ENCODE measurements at regions not wholly inside any gene's neighbourhood (a gene's known extent, or its start where the extent isn't known, plus 50 kb on each side); places are given as distances from the start of the nearest gene placed in this dataset.

DNA sequence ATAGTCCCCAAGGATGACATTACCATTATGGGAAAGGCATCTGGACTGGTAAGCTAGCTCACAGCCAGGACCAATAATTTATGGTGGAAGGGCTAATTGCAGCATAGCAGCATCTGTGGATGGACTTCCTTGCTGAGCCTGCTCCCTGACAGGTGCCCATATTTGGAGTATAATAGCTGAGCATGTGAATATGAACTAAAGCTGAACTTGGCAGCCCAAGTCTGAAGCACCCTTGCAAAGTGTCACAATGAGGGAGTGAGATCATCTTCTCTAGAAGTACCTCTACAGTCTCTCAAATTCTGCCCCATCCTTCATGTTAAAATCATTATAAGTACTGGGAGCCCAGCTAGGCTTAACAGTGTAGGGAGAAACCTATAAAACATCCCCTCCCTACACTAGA is 128.2 kb upstream of the INPP4B start:
- DNase-seq (ENCODE audit: low spot score in 2 of 2, unreplicated experiment in 2 of 2), result no peak

DNA sequence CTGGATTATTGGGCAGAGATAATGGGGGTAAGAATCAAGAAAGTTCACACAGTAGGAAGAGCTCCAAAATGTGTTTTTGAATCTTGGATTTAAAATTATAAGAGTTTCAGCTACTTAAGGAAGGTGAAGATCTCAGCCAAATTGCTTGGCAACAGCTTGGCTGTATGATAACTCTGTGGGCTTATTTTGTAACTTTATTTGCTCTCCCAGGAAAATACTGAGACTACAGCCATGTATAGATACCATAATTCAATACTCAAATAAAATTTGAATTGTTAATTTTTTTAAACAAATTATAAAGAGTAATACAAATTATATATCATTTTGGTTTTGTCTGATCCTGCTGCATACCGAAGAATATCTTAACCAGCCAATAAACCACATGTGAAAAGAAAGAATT is 129.5 kb upstream of the INPP4B start:
- no peaks in the 10 kb centered on the region for H3K4me1 Mint-ChIP-seq
- TF ChIP-seq, protein P1, sequence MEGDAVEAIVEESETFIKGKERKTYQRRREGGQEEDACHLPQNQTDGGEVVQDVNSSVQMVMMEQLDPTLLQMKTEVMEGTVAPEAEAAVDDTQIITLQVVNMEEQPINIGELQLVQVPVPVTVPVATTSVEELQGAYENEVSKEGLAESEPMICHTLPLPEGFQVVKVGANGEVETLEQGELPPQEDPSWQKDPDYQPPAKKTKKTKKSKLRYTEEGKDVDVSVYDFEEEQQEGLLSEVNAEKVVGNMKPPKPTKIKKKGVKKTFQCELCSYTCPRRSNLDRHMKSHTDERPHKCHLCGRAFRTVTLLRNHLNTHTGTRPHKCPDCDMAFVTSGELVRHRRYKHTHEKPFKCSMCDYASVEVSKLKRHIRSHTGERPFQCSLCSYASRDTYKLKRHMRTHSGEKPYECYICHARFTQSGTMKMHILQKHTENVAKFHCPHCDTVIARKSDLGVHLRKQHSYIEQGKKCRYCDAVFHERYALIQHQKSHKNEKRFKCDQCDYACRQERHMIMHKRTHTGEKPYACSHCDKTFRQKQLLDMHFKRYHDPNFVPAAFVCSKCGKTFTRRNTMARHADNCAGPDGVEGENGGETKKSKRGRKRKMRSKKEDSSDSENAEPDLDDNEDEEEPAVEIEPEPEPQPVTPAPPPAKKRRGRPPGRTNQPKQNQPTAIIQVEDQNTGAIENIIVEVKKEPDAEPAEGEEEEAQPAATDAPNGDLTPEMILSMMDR (IDR thresholded peaks at IDR 0.05; ENCODE audit: unreplicated experiment), result no peak
- no peak for DNase-seq (ENCODE audit: low spot score in 2 of 2, unreplicated experiment in 2 of 2)
- no peaks in the 10 kb centered on the region for H3K9me3 Mint-ChIP-seq
- no peaks in the 10 kb centered on the region for H3K36me3 Mint-ChIP-seq
- H3K4me3 Mint-ChIP-seq, result no peak overlapping the region
- no peak overlapping the region for H3K27ac Mint-ChIP-seq
- H3K27me3 Mint-ChIP-seq (ENCODE audit: low read depth), result peaks cover 3% of the 10 kb centered on the region

More for the DNA sequence above, 128.2 kb upstream of the INPP4B start:
- H3K4me3 Mint-ChIP-seq, result no peak overlapping the region
- H3K27ac Mint-ChIP-seq, result no peak overlapping the region
- H3K4me1 Mint-ChIP-seq, result no peaks in the 10 kb centered on the region
- peaks cover 3% of the 10 kb centered on the region for H3K27me3 Mint-ChIP-seq (ENCODE audit: low read depth)
- H3K36me3 Mint-ChIP-seq, result no peaks in the 10 kb centered on the region
- TF ChIP-seq, protein P1 (IDR thresholded peaks at IDR 0.05; ENCODE audit: unreplicated experiment), result no peak
- no peaks in the 10 kb centered on the region for H3K9me3 Mint-ChIP-seq

GRCh38 chr4:142976482-142976881 is 130.4 kb upstream of the INPP4B start:
- Mint-ChIP-seq H3K4me1 (peaks cover under 1% of the 10 kb centered on the region), H3K27ac (no peak overlapping the region), H3K36me3 (no peaks in the 10 kb centered on the region)

GRCh38 chr4:142977182-142977581 is 131.1 kb upstream of the INPP4B start:
- H3K4me1 Mint-ChIP-seq, result peaks cover 2% of the 10 kb centered on the region
- no peak overlapping the region for H3K4me3 Mint-ChIP-seq
- H3K36me3 Mint-ChIP-seq, result no peaks in the 10 kb centered on the region
- no peak overlapping the region for H3K27ac Mint-ChIP-seq
- DNase-seq (ENCODE audit: low spot score in 2 of 2, unreplicated experiment in 2 of 2), result no peak
- peaks cover 3% of the 10 kb centered on the region for H3K27me3 Mint-ChIP-seq (ENCODE audit: low read depth)
- TF ChIP-seq, protein P1 (IDR thresholded peaks at IDR 0.05; ENCODE audit: unreplicated experiment), result no peak
- no peaks in the 10 kb centered on the region for H3K9me3 Mint-ChIP-seq

More at GRCh38 chr4:142976482-142976881, 130.4 kb upstream of the INPP4B start:
- no peak overlapping the region for H3K4me3 Mint-ChIP-seq
- peaks cover 3% of the 10 kb centered on the region for H3K27me3 Mint-ChIP-seq (ENCODE audit: low read depth)
- H3K9me3 Mint-ChIP-seq, result no peaks in the 10 kb centered on the region
- DNase-seq (ENCODE audit: low spot score in 2 of 2, unreplicated experiment in 2 of 2), result no peak
- TF ChIP-seq, protein P1 (IDR thresholded peaks at IDR 0.05; ENCODE audit: unreplicated experiment), result no peak

GRCh38 chr4:142983065-142983464 is 137.0 kb upstream of the INPP4B start:
- peaks cover 6% of the 10 kb centered on the region for H3K27me3 Mint-ChIP-seq (ENCODE audit: low read depth)
- H3K9me3 Mint-ChIP-seq, result peaks cover 6% of the 10 kb centered on the region
- H3K4me1 Mint-ChIP-seq, result peaks cover 5% of the 10 kb centered on the region
- no peak overlapping the region for H3K4me3 Mint-ChIP-seq
- no peak for DNase-seq (ENCODE audit: low spot score in 2 of 2, unreplicated experiment in 2 of 2)
- no peak overlapping the region for H3K27ac Mint-ChIP-seq
- TF ChIP-seq, protein P1 (IDR thresholded peaks at IDR 0.05; ENCODE audit: unreplicated experiment), result no peak
- H3K36me3 Mint-ChIP-seq, result no peaks in the 10 kb centered on the region

DNA sequence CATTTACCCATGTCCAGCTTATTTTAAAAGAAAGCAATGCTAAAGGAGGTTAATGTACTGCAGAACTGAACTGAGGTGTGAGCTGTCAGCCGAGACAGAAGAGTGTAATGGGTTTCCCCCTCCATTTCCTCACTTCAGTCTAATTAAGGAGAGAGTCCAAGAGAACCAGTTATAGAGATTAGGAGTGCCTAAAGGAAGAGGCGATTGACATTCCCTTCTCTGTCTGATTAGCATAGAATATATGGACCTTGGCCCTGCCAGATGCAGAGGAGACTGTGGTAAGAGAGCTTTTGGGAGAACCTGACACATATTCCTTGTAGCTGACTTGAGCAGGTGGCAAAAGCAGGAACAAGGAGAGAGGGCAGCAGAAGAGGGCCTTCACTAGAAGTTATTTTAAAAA is 137.5 kb upstream of the INPP4B start:
- Mint-ChIP-seq H3K9me3 (peaks cover 6% of the 10 kb centered on the region), H3K4me3 (no peak overlapping the region), H3K27ac (no peak overlapping the region), H3K36me3 (no peaks in the 10 kb centered on the region), H3K4me1 (peaks cover 5% of the 10 kb centered on the region), H3K27me3 (ENCODE audit: low read depth) (peaks cover 6% of the 10 kb centered on the region)
- TF ChIP-seq, protein P1 (IDR thresholded peaks at IDR 0.05; ENCODE audit: unreplicated experiment), result no peak
- DNase-seq (ENCODE audit: low spot score in 2 of 2, unreplicated experiment in 2 of 2), result no peak

All from mesothelial cell of epicardium (in vitro differentiated cells).